ENCODE measurements at regions not wholly inside any gene's neighbourhood (a gene's known extent, or its start where the extent isn't known, plus 50 kb on each side); places are given as distances from the start of the nearest gene placed in this dataset.
"Not testable (repeated sequence)": the region's sequence is repeated elsewhere in the genome, so short reads cannot be mapped to it uniquely, and the experiment has no call there.

DNA sequence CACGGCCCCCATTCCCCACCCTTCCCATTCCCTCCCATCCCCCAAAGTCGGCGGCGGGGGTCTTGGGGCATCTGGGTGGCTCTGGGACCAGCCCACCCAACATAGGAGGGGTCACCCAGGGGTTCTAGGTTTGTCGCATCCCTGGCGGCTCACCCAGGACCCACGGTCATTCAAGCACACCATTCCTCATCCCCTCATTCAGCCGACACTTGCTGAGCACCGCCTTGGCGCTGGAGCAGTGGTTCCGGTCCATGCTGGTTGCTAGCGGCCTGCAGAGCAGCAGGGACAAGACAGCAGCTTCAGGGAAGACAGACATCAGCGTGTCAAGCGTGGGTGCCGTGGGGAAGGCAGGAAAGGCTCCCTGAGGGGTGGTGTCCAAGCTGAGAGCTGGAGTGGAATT is 50.5 kb upstream of the OTOS start:
- H3K4me3 ChIP-seq (ENCODE audit: low read depth, low read length): no peak overlapping the region
- TF ChIP-seq, protein P1, sequence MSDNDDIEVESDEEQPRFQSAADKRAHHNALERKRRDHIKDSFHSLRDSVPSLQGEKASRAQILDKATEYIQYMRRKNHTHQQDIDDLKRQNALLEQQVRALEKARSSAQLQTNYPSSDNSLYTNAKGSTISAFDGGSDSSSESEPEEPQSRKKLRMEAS (IDR thresholded peaks at IDR 0.05; ENCODE audit: low read depth, low read length): no peak
- TF ChIP-seq, protein P2, sequence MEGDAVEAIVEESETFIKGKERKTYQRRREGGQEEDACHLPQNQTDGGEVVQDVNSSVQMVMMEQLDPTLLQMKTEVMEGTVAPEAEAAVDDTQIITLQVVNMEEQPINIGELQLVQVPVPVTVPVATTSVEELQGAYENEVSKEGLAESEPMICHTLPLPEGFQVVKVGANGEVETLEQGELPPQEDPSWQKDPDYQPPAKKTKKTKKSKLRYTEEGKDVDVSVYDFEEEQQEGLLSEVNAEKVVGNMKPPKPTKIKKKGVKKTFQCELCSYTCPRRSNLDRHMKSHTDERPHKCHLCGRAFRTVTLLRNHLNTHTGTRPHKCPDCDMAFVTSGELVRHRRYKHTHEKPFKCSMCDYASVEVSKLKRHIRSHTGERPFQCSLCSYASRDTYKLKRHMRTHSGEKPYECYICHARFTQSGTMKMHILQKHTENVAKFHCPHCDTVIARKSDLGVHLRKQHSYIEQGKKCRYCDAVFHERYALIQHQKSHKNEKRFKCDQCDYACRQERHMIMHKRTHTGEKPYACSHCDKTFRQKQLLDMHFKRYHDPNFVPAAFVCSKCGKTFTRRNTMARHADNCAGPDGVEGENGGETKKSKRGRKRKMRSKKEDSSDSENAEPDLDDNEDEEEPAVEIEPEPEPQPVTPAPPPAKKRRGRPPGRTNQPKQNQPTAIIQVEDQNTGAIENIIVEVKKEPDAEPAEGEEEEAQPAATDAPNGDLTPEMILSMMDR (IDR thresholded peaks at IDR 0.05; ENCODE audit: low read depth, low read length): no peak
- TF ChIP-seq POLR2A (IDR thresholded peaks at IDR 0.05; ENCODE audit: extremely low read depth, insufficient read length) (no peak), MYC (IDR thresholded peaks at IDR 0.05; ENCODE audit: low read depth, low read length) (no peak)
- DNase-seq (ENCODE audit: low read depth): no peak

DNA sequence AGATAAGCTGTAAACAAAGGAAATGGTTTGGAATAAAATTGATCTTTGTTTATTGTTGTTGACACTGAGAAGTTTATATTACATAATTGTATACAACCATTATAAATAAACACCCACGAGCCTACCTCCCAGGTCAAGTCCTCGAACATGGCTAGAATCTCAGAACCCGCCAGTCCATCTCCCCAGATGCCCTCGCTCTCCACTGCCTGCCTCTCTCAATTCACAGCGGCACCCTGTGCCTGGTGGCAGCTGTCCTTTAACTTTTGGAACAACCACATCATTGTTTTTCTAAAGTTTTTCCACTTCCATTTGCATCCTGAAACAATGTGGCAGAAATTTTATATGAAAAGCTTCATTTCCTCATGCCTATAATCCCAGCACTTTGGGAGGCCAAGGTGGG is 52.2 kb upstream of the OTOS start:
- H3K4me3 ChIP-seq (ENCODE audit: low read depth, low read length): no peak overlapping the region
- no peak for DNase-seq (ENCODE audit: low read depth)
- TF ChIP-seq, protein P1 (IDR thresholded peaks at IDR 0.05; ENCODE audit: low read depth, low read length): no peak
- no peak for TF ChIP-seq MYC (IDR thresholded peaks at IDR 0.05; ENCODE audit: low read depth, low read length)
- TF ChIP-seq, protein P2 (IDR thresholded peaks at IDR 0.05; ENCODE audit: low read depth, low read length): no peak
- TF ChIP-seq POLR2A (IDR thresholded peaks at IDR 0.05; ENCODE audit: extremely low read depth, insufficient read length): no peak

DNA sequence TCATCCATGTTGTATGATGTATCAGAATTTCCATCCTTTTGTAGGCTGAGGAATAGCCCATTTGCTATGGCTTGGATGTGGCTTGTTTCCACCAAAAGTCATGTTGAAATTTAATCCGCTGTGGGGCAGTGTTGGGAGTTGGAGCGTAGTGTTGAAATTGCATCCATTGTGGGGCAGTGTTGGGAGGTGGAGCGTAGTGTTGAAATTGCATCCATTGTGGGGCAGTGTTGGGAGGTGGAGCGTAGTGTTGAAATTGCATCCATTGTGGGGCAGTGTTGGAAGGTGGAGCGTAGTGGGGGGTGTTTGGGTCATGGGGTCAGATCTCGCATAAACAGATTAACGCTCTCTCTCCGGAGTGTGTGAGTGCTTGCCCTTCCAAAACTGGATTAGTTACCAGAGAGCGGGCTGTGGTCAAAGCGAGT is 53.9 kb upstream of the OTOS start:
- peak; percentile 25 for DNase-seq (ENCODE audit: low read depth)
- not testable (repeated sequence) for H3K4me3 ChIP-seq (ENCODE audit: low read depth, low read length)

DNA sequence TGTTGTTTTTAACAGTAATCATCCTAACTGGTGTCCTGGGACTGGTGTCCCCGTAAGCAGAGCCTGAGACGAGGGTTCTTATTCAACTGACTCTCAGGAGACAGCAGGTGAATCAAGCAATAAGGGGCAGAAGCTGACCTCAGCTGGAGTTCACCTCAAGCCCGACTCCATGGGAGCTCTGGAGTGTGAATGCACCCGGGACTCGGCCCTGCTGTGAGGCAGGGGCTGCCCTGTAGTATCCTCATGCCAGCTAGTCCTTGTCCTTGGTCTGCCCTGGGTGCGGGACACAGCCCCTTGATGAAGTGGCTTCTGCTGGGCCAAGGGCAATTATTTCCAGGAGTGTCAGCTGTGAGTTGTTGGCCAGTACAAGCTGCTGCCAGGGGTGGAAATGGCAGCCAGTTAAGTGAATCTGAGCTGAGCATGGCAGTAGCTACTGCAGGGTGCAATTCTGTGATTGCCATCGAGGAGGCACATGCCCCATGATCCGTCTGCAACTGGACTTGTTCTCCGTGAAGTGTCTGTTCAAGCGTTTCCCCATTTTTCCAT is 54.9 kb upstream of the OTOS start:
- TF ChIP-seq, protein P1 (IDR thresholded peaks at IDR 0.05; ENCODE audit: low read depth, low read length): no peak
- no peak overlapping the region for H3K4me3 ChIP-seq (ENCODE audit: low read depth, low read length)
- DNase-seq (ENCODE audit: low read depth): no peak

More for the DNA sequence above, 53.9 kb upstream of the OTOS start:
- TF ChIP-seq, protein P2 (IDR thresholded peaks at IDR 0.05; ENCODE audit: low read depth, low read length): peak; percentile 4

DNA sequence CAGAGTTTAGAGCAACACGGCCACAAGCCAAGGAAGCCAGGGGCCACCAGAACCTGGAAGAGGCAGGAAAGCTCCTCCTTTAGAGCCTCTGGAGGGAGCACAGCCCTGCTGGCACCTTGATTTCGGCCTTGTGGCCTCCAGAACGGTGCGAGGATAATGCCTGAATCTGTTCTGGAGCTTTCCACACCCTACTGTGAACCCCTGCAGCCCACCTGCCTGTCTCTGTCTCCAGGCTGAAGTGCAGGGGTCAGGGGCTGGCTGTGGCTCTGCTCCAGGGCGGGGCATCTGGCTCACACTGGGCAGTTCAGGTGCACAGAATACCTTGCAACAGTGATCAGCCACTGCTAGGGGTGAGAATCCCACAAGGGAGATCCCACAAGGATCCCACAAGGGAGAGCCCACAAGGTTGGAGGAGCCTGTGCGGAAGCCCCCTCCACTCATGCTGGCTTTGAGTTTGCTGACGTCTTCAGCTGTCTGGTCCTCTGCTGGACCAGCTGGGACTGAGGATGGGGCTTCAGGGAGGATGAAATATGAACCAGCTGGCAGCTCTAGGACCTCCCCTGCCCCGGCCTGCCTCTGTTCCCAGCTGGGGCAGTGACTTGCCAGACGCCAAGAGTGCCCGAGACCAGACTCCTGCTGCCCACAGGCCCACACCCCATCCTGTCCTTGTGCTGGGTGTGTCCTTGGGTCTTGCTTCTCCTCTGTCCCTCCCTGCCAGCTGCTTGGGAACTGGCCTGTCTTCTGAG is 56.4 kb upstream of the OTOS start:
- no peak for DNase-seq (ENCODE audit: low read depth)
- TF ChIP-seq MYC (IDR thresholded peaks at IDR 0.05; ENCODE audit: low read depth, low read length) (no peak), POLR2A (IDR thresholded peaks at IDR 0.05; ENCODE audit: extremely low read depth, insufficient read length) (no peak)
- TF ChIP-seq, protein P2 (IDR thresholded peaks at IDR 0.05; ENCODE audit: low read depth, low read length): no peak
- TF ChIP-seq, protein P1 (IDR thresholded peaks at IDR 0.05; ENCODE audit: low read depth, low read length): no peak

DNA sequence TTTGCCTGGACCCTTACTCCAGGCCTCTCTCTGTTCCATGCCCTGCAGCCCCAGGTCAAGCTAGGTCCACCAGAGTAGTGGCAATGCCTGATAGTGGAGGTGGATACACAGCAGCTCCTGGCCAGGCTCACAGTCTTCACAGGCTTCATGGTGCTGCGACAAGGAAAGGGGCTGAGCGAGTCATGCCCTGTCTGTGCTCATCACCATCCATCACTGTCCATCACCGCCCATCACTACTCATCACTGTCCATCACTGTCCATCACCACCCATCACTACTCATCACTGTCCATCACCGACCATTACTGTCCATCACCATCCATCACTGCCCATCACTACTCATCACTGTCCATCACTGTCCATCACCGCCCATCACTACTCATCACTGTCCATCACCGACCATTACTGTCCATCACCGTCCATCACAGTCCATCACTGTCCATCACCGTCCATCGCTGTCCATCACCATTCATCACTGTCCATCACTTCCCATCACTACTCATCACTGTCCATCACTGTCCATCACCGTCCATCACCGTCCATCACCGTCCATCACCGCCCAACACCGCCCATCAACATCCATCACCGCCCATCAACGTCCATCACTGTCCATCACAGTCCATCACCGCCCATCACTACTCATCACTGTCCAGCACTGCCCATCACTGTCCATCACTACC is 57.1 kb upstream of the OTOS start:
- no peak for DNase-seq (ENCODE audit: low read depth)
- TF ChIP-seq MYC (IDR thresholded peaks at IDR 0.05; ENCODE audit: low read depth, low read length) (no peak), POLR2A (IDR thresholded peaks at IDR 0.05; ENCODE audit: extremely low read depth, insufficient read length) (no peak)
- TF ChIP-seq, protein P1 (IDR thresholded peaks at IDR 0.05; ENCODE audit: low read depth, low read length): no peak
- TF ChIP-seq, protein P2 (IDR thresholded peaks at IDR 0.05; ENCODE audit: low read depth, low read length): no peak
- no peak overlapping the region for H3K4me3 ChIP-seq (ENCODE audit: low read depth, low read length)

More for the DNA sequence above, 56.4 kb upstream of the OTOS start:
- no peak overlapping the region for H3K4me3 ChIP-seq (ENCODE audit: low read depth, low read length)

Measured in NB4 (cell line).